GM21723 (cell line): ENCODE measurements at regions not wholly inside any gene's neighbourhood (a gene's known extent, or its start where the extent isn't known, plus 50 kb on each side); places are given as distances from the start of the nearest gene placed in this dataset.
"Not testable (repeated sequence)": the region's sequence is repeated elsewhere in the genome, so short reads cannot be mapped to it uniquely, and the experiment has no call there.

Experiments used
- ATAC-seq: cut with Tn5 transposase; IDR thresholded peaks from one replicate; pipeline ENCODE4 v1.9.1; 2021; ENCODE audit warnings: mild to moderate bottlenecking, moderate library complexity; ENCODE audit not compliant: unreplicated experiment

DNA sequence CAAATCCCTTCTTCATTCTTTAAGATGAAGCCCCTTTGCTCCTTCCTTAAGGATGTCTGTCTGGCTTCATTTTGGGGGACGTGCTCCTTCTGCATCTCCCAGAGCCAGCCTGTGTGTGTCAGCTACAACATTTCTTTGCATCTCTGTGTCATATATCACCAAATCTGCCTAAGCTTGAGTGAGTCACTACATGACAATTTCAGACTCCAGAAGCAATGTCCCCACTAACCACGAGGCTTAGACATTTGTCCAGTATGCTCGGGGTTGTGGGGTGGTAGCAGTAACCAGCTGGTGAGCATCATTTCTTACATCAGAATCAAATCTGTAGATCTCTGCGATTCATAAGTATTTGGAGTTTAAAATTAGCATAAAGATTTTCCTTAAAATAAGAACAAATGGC, 54.1 kb upstream of the USP14 start:
- not testable (repeated sequence) for ATAC-seq

- not testable (repeated sequence) for ATAC-seq
These were observed 53.0 kb upstream of the USP14 start for GRCh38 chr18:105161-106053.

DNA sequence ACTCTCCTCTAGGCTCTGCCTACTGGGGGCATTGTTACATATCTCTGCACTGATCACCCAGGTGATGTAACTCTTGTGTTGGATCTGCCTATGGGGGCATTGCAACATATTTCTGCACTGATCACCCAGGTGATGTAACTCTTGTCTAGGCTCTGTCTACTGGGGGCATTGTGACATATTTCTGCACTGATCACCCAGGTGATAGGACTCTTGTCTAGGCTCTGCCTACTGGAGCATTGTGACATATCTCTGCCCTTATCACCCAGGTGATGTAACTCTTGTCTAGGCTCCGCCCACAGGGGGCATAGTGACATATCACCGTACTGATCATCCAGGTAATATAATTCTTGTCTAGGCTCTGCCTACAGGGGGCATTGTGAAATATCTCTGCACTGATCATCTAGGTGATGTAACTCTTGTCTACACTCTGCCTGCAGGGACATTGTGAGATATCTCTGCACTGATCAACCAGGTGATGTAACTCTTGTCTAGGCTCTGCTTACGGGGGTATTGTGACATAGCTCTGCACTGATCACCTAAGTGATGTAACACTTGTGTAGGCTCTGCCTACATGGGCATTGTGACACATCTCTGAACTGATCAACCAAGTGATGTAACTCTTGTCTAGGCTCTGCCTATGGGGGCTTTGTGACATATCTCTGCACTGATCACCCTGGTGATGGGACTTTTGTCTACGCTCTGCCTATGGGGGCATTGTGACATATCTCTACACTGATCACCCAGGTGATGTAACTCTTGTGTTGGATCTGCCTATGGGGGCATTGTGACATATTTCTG, 52.1 kb upstream of the USP14 start:
- ATAC-seq: not testable (repeated sequence)

DNA sequence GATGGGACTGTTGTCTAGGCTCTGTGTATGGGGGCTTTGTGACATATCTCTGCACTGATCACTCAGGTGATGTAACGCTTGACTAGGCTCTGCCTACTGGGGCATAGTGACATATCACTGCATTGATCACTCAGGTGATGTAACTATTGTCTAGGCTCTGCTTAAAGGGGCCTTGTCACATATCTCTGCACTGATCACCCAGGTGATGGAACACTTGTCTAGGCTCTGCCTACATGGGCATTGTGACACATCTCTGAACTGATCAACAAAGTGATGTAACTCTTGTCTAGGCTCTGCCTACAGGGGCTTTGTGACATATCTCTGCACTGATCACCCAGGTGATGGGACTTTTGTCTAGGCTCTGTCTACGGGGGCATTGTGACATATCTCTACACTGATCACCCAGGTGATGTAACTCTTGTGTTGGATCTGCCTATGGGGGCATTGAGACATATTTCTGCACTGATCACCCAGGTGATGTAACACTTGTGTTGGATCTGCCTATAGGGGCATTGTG, 51.4 kb upstream of the USP14 start:
- not testable (repeated sequence) for ATAC-seq

DNA sequence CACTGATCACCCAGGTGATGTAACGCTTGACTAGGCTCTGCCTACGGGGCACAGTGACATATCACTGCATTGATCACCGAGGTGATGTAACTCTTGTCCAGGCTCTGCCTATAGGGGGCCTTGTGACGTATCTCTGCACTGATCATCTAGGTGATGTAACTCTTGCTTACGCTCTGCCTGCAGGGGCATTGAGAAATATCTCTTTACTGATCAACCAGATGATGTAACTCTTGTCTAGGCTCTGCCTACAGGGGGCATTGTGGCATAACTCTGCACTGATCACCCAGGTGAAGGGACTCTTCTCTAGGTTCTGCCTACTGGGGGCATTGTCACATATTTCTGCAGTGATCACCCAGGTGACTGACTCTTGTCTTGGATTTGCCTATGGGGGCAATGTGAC, 50.9 kb upstream of the USP14 start:
- ATAC-seq: not testable (repeated sequence)

- peak; percentile 56 for ATAC-seq
These were observed 50.3 kb upstream of the USP14 start for GRCh38 chr18:107947-108664.
